HPDE6-E6E7 (cell line): ENCODE measurements at regions not wholly inside any gene's neighbourhood (a gene's known extent, or its start where the extent isn't known, plus 50 kb on each side); places are given as distances from the start of the nearest gene placed in this dataset.

ENCODE experiments used
- DNase-seq: peaks from one replicate; pipeline ENCODE4 v3.0.0; 2011; ENCODE audit warnings: missing footprints; ENCODE audit errors: extremely low spot score

DNA sequence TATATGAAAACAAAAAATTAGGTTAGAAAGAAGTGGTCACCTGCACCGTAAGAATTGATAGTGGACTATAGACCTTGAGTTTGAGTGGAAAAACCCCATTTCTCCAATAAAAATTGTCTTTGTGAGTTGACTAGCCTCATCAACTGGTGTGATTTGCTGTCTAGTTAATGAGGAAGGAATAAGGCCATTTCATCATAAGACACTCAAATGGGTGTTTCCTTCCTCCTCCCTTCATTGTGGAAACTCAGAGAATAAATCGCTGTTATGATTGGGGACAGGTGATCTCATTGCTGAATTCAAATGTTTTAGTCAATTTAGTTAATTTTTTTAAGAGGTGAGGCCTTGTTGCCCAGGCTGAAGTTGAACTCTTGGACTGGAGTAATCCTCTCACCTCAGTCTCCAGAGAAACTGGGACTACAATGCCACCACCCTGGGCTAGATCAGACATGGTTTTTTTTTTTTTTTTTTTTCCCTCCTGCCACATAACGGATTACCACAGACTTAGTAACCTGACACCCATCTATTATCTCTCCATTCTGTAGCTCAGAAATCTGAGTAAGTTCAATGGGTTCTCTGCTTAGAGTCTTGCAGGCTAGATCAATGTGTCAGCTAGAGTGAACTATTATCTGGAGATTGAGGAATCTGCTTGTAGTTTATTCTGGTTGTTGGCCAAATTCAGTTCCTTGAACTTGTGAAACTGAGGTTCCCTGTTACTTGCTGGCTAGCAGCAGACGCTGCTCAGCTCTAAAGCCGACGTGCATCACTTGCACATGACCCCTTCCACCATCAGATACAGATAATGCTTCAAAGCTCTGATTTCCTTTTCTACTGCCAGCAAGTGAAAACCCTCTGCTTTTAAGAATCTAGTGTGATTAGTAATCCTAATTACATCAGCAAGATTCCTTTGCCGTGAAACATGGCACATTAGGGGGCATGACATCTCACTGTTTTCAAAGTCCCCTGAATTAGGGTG lies 663.8 kb upstream of the CDH9 start:
- DNase-seq: no peak

DNA sequence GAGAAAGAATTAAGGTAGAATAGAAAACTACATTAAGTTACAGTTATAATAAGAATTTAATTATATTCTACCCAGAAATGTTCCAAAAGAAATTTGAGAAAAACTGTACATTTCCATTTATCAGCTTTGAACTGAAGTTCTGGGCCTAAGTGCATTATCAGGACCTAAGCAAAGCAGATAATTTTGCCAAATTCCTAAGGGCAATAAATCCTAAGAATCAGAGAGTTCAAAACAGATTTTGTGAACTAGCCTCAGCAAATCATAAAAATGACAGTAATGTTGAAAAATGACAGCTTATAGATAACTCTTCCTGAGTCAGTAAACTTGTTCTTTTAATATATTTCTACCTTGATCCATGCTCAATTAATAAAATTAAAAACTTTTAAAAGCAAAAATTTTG lies 662.1 kb upstream of the CDH9 start:
- DNase-seq: no peak

DNA sequence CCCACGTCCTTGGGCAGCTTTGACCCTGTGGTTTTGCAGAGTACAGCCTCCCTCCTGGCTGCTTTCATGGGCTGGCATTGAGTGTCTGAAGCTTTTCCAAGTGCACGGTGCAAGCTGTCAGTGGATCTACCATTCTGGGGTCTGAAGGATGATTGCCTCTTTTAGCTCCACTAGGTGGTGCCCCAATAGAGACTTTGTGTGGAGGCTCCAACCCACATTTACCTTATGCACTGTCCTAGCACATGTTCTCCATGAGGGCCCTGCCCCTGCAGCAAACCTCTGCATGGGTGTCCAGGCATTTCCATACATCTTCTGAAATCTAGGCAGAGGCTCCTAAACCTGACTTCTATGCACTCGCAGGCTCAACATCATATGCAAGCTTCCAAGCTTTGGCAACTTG lies 644.2 kb upstream of the CDH9 start:
- no peak for DNase-seq

DNA sequence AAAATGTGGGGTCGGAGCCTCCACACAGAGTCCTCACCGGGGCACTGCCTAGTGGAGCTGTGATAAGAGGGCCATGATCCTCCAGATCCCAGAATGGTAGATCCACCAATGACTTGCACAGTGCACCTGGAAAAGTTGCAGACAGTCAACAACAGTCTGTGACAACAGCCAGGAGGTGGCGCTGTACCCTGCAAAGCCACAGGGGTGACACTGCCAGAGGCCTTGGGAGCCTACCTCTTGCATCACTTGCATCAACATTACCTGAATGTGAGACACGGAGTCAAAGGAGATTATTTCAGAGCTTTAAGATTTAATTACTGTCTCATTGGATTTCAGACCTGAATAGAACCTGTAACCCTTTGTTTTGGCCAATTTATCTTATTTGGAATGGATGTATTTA lies 614.1 kb upstream of the CDH9 start:
- no peak for DNase-seq

DNA sequence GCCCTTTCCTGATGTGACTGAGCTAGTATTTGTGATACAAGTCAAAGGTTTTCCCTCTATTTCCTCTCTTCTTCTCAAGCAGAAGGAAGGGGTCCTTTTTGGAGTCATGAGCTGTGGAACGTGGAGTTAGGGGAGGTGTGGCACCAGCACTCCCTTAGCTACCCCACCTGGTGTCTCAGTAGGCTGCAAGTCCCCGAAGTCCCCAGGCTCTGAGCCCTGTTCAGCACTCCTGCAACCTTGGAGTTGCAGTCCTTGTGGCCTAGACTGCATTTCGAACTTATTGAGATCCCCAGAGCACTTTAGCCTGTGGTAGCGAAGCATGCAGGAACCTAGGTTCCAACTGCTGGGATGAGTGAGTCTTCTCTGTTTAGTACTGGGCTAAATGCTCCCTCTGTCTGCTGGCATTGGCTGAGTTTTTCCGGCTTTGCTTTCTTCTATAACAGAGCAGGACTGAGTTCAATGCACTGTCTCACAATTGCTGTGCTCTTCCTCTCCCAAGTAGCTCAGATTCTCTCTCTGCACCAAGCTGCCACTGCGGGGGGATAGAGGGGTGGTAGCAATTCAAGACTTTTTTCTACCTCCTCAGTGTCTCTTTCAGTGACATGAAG lies 600.7 kb upstream of the CDH9 start:
- no peak for DNase-seq

DNA sequence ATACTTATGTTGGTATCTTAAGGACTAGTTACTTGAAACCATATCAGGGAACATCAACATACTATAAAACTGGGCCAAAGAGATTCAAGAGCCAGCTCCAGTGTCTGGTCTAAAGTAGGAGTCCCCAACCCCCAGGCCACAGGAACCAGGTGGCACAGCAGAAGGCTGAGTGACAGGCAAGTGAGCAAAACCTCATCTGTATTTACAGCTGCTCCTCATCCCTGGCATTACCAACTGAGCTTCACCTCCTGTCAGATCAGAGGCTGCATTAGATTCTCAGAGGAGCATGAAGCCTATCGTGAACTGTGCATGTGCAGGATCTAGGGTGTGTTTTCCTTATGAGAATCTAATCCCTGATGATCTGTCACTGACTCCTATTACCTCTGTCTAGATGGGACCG lies 581.6 kb upstream of the CDH9 start:
- DNase-seq: no peak

DNA sequence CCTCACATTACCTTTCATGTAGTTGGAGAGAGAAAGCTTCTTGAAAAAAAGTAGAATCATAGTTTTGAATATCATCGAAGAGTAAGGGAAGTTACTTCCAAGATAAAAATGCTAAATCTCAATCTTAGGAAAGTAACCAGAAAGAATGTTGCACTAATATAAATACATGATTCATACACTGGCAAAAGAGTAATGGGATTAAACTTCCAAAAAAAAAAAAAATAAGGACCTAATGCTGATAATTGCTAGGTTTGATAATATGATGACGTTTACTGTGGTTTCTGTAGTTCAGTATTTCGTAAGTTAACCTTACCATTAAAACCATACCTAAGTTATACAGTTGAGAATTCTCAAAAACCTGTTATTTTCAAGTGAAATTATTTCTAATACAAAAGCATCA lies 573.8 kb upstream of the CDH9 start:
- DNase-seq: no peak

DNA sequence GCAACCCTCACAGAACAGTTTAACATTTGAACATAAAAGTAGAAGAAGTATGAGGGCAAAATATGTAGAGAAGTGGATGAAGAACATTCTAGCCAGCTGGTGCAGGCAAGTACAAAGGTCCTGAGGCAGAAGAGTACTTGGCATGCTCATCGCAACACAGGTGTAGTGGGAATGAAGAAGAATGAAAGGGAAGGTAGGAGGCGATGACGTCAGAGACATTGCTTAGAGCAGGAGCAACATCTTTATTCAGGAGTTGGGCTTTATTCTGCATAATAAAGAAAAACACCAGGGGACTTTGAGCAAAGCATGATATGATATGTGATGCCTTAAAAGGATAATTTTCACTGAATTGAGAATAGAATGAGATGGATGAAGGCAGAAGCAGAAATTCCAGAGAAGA lies 570.6 kb upstream of the CDH9 start:
- no peak for DNase-seq

DNA sequence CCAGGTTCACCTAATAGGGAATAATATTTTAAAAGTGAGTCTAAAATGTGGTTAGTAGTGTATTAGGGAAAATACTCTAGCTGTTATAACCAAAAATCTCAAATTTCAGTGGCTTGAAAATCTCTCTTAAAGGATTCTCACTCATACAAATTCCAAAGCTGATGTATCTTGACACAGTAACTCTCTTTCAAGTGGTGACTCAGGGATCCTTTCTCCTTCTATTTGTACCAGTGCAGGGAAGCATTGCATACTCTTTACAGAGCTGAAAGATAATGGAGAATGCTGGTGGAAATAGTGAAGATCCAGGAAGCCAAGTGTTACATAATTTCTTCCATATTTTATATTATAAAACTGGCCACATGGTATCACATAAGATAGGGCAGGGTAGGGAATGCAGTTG lies 560.2 kb upstream of the CDH9 start:
- no peak for DNase-seq

DNA sequence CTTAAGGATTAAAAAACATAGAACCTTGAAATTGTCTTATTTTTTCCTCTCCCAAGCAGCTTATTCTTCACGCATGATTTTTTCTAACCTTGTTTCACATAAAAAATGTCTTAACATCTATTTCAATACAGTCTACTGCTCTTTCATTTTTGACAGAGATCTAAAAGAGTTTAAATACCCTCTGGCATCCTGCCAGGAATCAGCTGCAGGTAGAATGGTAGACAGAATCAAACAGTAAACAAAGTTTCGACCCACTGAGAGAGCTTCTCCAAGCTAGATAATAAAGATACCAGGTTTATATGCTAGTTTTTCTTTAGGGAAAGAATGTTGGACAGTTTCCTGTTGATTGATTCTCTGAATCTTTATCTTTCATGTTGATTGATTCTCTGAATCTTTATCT lies 555.8 kb upstream of the CDH9 start:
- no peak for DNase-seq

DNA sequence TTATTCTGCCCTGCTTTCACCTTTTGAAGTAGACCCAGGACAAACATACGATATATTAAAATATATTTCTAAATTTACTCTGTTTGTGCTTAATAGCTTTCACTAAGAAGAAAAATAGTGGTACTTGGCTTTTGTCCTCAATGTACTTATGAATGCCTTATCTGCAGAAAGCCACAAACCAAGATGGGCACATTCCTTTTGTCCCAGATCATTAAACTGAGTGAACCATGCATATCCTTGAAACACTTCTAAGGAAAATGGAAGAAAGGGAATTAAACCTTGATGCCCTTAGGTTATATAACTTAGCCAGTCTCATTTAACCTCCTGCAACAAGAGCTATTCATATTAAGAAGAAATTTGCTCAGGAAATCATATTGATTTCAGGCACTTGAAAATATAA lies 553.8 kb upstream of the CDH9 start:
- no peak for DNase-seq

DNA sequence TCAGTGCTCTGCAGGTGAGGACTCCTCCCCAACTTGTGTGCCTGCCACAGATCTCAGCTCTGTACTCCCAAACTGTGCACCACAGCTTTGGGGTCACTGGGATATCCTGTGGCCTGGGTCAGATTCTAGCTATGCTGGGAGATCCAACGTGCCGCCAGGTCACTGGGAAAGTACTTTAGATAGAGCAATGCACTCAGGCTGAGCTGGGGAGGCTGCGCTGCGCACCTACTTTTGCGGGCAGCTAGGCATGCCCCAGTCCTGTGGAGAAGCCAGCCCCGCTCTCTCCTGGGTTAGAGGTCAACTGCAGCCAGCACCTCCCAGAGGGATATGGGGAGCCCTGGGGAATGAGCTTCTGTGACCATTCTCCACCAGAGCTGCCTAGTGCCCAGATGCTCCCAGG lies 552.1 kb upstream of the CDH9 start:
- no peak for DNase-seq

DNA sequence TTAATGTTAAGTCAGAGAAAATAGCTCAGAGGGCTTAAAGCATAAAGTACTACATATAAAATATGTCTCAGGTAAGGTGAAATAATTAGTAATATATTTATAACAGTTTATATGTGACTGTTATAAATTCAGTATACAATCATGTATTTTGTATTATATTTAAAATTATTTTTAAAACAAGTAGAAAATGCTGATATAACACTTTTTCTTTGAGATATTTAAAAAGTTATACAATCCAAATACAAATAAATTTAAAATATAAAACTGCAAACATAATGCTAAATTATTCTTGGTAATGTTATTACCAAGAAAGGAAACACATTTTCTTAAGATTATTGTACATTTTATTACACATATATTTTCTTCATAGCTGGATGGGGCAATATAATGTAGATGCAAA lies 539.9 kb upstream of the CDH9 start:
- DNase-seq: no peak

DNA sequence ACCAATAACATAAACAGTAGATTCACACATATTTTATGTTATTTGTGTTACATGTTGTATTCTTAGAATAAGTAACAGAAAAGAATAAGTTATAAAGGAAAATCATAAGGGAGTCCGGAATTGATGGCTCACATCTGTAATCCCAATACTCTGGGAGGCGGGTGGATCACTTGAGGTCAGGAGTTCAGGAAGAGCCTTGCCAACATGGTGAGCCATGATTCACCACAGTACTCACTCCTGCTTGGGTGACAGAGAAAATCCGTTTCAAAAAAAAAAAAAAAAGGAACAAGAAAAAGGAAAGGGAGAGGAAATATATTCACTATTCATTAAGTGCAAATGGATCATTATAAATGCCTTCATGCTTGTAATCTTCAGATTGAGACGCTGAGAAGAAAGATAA lies 533.3 kb upstream of the CDH9 start:
- no peak for DNase-seq

DNA sequence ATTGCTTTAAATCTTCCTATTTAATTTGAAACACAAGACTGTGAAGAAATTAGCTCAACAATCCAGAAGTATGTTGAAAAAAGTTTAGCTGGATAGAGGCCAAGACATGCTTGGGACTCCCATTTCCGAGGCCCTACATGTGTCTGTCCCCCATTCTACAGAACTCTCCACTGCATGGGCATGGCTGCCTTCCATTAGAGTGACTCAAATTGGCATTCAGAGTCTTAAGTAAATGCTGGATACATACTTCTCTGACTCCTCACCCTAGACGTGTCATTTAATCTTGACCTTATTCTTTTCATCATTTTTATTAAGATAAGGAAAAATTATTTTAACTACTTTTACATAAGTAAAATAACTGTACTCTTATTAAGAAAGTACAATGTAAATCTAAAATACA lies 530.4 kb upstream of the CDH9 start:
- no peak for DNase-seq

DNA sequence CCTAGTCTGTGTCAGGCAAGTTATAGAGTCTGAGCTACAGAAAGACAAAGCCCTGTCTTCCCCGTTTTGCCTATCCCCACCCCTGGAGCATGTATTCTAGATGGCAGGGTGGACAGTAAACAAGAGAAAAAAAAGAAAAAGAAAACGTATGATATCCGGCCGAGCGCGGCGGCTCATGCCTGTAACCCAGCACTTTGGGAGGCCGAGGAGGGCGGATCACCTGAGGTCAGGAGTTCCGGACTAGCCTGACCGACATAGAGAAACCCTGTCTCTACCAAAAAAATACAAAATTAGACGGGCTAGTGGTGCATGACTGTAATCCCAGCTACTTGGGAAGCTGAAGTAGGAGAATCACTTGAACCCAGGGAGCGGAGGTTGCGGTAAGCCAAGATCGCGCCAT lies 523.0 kb upstream of the CDH9 start:
- no peak for DNase-seq

DNA sequence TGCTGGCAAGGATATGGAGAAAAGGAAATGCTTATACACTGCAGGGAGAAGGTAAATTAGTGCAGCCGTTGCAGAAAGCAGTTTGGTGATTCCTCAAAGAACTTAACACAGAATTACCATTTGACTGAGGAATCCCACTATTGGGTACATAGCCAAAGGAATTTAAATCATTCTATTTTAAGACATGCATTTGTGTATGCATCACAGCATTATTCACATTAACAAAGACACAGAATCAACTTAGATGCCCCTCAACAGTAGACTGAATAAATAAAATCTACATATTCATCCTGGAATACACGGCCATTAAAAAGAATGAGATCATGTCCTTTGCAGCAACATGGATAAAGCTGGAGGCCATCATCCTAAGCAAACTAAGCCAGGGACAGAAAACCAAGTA lies 510.1 kb upstream of the CDH9 start:
- no peak for DNase-seq

DNA sequence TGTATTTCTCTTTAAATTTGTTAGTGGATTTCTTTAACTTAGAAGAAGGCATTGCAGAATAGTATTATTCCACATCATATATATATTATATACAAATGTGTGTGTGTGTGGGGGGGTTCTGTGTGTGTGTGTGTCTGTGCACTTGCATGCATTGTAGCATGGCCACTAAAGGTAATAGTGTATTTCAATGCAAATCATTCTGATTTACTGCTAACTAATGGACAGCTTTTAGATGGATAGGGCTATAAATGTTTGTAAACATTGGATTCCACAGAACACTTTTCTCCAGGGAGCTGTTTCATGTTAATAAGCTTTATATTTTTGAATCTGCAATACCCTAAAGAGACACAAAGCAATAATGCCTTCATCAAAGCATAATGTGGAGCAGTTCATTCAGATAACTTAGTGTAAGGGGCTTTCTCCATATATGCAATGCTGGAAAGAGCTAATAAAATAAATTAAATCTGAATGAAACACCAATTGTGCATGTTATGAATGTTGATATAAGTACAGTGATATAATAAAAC lies 496.7 kb upstream of the CDH9 start:
- DNase-seq: no peak

DNA sequence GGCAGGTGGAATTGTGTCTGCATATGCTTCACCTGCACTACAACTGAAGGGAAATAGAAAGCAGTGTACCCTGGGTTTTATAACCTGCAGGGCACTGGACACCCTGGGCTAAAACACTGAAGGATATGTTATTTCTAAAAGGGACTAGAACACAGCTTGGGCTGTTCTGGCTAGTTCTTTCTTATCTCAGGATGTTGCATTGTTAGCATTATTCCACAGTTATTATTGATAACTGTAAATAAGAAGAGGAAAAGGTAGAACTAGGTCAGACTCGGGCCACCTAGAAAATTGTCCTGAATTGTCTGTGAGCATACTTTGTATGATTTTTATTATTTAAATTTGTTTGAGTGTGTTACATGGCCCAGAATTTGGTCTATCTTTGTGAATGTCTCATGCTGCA lies 493.9 kb upstream of the CDH9 start:
- DNase-seq: no peak

DNA sequence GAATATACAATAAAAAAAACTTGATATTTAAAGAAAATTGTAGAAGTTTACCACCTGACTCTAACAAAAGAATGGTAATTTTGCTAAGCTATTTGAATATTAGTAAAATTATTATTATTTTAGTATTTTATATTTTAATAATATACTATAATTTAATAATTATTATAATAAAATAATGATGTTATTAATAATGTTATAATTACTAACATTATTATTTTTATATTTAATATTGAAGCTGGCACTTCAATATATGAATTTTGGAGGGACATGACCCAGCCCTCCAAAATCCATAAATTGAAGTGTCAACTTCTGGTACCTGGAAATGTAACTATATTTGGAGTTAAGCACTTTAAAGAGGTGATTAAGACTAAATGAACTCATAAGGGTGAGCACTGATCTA lies 486.1 kb upstream of the CDH9 start:
- no peak for DNase-seq

DNA sequence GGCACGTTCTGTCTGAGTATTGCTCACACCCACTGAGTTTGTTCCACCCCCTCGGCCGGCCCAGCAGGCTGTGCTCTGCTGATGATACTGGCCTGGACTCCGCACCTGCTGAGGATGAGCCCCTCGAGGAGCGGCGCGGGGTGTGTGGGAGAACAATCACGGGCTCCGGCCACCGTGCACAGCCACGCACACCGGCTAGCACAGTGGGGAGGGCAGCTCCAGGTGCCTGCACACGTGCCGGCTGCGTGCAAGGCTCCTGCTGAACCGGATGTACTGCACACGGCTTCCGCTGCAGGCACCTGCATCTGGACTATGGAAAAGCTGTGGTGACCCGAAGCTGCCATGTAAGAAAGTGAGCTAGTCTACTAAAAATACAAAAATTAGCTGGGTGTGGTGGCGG lies 485.2 kb upstream of the CDH9 start:
- DNase-seq: no peak

DNA sequence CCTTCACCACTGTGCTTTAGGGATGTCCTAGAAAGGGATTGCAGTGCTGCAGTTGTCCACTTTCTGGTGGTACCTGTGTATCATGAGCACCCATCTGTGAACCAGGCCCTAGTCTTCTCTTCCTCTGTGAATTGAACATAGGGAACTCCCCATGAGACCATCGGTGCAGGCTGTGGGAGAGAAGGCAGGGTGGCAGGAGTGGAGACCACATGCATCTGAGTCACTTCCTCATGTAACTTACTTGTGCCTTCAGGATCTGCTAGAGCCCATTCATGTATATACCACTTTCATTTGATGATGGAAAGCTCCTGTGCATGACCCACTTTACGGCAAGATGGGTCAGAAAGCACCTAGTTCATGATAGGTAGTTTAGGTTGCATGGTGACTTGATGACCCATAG lies 478.1 kb upstream of the CDH9 start:
- no peak for DNase-seq

DNA sequence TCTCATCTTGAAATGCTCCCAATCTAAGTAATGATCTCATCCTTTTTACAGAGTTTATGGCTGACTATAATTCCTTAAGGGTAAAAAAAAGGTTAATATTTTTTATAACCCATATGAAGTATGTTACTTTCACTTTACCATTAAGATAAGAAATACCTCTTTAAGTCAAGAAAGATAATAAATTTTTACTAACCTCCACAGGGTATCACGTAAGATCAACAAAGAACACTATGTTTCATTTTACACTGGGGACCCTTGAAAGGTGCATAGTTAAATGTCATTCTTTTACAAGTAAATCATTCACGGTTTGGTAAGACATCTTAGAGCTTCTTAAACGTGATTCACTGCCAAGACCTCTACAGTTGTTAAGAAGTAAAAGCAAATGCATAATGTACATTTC lies 472.7 kb upstream of the CDH9 start:
- no peak for DNase-seq
